Tibial nerve (tissue), 4 donors: ENCODE measurements at regions not wholly inside any gene's neighbourhood (a gene's known extent, or its start where the extent isn't known, plus 50 kb on each side); places are given as distances from the start of the nearest gene placed in this dataset.
"Not testable (repeated sequence)": the region's sequence is repeated elsewhere in the genome, so short reads cannot be mapped to it uniquely, and the experiment has no call there.

ENCODE experiments used
- DNase-seq, 2 donors: peaks; one replicate each; pipeline ENCODE4 v3.0.0-alpha.2; 2019; ENCODE audit warnings: low spot score in 2 of 2
- H3K27ac ChIP-seq, 4 donors: fragments of 200-600 bp; sonication (generic) in 3 of 4; one replicate each; pipeline ENCODE4 v1.5.1; 2017 to 2019; ENCODE audit warnings: mild to moderate bottlenecking in 1 of 4
- H3K27me3 ChIP-seq, 2 donors: fragments of 200-600 bp; sonication (generic) in 1 of 2; one replicate each; pipeline versions ENCODE4 v1.5.1 to v1.6.0; 2017 to 2019
- H3K36me3 ChIP-seq, 3 donors: fragments of 200-600 bp; sonication (generic); one replicate each; pipeline ENCODE4 v1.5.1; 2018 to 2019
- H3K4me1 ChIP-seq, 4 donors: fragments of 200-600 bp; sonication (generic) in 3 of 4; one replicate each; pipeline ENCODE4 v1.5.1; 2017 to 2019
- H3K4me3 ChIP-seq, 4 donors: fragments of 200-600 bp; sonication (generic) in 3 of 4; one replicate each; pipeline ENCODE4 v1.5.1; 2017 to 2019; ENCODE audit warnings: mild to moderate bottlenecking in 1 of 4, moderate library complexity in 1 of 4
- H3K9me3 ChIP-seq, 4 donors: fragments of 200-600 bp; sonication (generic) in 3 of 4; one replicate each; pipeline ENCODE4 v1.5.1; 2017 to 2019
- EP300 ChIP-seq, 2 donors: sonication (generic); formaldehyde crosslinking; IDR thresholded peaks; one replicate each; pipeline ENCODE4 v1.6.1; 2017; ENCODE audit warnings: antibody characterized with exemption in 2 of 2, mild to moderate bottlenecking in 1 of 2
- POLR2A ChIP-seq, 2 donors: fragments of 450-650 bp; IDR thresholded peaks; one replicate each; pipeline ENCODE4 v1.6.1; 2017; ENCODE audit warnings: antibody characterized with exemption in 2 of 2, mild to moderate bottlenecking in 2 of 2, moderate library complexity in 2 of 2
- WGBS, 2 donors: methylation state at CpG; one replicate each; pipeline ENCODE4 v1.1.5; 2018; 5-methylcytosine and 5-hydroxymethylcytosine counted together
- TF ChIP-seq, protein P1 (sequence below), 5 experiments: fragments of 200-600 bp in 3 of 5; fragments of 450-650 bp in 2 of 5; sonication (generic) in 3 of 5; IDR thresholded peaks; one replicate each; pipeline ENCODE4 v1.5.1; 2016 to 2019; ENCODE audit warnings: antibody characterized with exemption in 5 of 5, mild to moderate bottlenecking in 3 of 5, moderate library complexity in 2 of 5

- Histone ChIP-seq H3K9me3 (peaks cover 0 to 5% (median 0%) of the 10 kb centered on the region in 4 donors), H3K27ac (no peak overlapping the region)
- WGBS, 2 donors = 89 to 91% methylated on average over 5 of the region's 5 CpGs
These were observed 136.6 kb upstream of the SVIL start for GRCh38 chr10:29771376-29771775.

DNA sequence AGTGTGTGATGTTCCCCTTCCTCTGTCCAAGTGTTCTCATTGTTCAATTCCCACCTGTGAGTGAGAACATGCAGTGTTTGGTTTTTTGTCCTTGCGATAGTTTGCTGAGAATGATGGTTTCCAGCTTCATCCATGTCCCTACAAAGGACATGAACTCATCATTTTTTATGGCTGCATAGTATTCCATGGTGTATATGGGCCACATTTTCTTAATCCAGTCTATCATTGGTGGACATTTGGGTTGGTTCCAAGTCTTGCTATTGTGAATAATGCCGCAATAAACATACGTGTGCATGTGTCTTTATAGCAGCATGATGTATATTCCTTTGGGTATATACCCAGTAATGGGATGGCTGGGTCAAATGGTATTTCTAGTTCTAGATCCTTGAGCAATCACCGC is 134.5 kb upstream of the SVIL start:
- not testable (repeated sequence) for H3K4me3 ChIP-seq, H3K27ac ChIP-seq, DNase-seq, H3K9me3 ChIP-seq, H3K4me1 ChIP-seq, H3K27me3 ChIP-seq, H3K36me3 ChIP-seq
- 98% methylated on average over 3 to 4 of the region's 4 CpGs for WGBS, 2 donors

More at GRCh38 chr10:29771376-29771775, 136.6 kb upstream of the SVIL start:
- TF ChIP-seq, protein P1, sequence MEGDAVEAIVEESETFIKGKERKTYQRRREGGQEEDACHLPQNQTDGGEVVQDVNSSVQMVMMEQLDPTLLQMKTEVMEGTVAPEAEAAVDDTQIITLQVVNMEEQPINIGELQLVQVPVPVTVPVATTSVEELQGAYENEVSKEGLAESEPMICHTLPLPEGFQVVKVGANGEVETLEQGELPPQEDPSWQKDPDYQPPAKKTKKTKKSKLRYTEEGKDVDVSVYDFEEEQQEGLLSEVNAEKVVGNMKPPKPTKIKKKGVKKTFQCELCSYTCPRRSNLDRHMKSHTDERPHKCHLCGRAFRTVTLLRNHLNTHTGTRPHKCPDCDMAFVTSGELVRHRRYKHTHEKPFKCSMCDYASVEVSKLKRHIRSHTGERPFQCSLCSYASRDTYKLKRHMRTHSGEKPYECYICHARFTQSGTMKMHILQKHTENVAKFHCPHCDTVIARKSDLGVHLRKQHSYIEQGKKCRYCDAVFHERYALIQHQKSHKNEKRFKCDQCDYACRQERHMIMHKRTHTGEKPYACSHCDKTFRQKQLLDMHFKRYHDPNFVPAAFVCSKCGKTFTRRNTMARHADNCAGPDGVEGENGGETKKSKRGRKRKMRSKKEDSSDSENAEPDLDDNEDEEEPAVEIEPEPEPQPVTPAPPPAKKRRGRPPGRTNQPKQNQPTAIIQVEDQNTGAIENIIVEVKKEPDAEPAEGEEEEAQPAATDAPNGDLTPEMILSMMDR (IDR thresholded peaks at IDR 0.05) = no peak
- TF ChIP-seq EP300 (IDR thresholded peaks at IDR 0.05) (no peak), POLR2A (IDR thresholded peaks at IDR 0.05) (no peak)
- Histone ChIP-seq H3K36me3 (no peaks in the 10 kb centered on the region), H3K4me1 (no peaks in the 10 kb centered on the region), H3K27me3 (no peaks in the 10 kb centered on the region), H3K4me3 (no peak overlapping the region)
- no peak for DNase-seq

GRCh38 chr10:29767968-29768367 is 133.2 kb upstream of the SVIL start:
- Histone ChIP-seq H3K27me3 (no peaks in the 10 kb centered on the region), H3K27ac (no peak overlapping the region), H3K9me3 (peaks cover 0 to 5% (median 0%) of the 10 kb centered on the region in 4 donors), H3K4me3 (no peak overlapping the region), H3K36me3 (no peaks in the 10 kb centered on the region), H3K4me1 (no peaks in the 10 kb centered on the region)
- DNase-seq = no peak
- TF ChIP-seq POLR2A (IDR thresholded peaks at IDR 0.05) = no peak
- TF ChIP-seq, protein P1 (IDR thresholded peaks at IDR 0.05) = no peak
- TF ChIP-seq EP300 (IDR thresholded peaks at IDR 0.05) = no peak
- WGBS, 2 donors = 79 to 86% methylated on average over 4 of the region's 4 CpGs

- TF ChIP-seq EP300 (IDR thresholded peaks at IDR 0.05) (no peak), POLR2A (IDR thresholded peaks at IDR 0.05) (no peak)
- TF ChIP-seq, protein P1 (IDR thresholded peaks at IDR 0.05) = no peak
- no peak overlapping the region for H3K27ac ChIP-seq
- no peaks in the 10 kb centered on the region for H3K27me3 ChIP-seq
- DNase-seq = no peak
- no peak overlapping the region for H3K4me3 ChIP-seq
- 79 to 81% methylated on average over 3 of the region's 3 CpGs for WGBS, 2 donors
- no peaks in the 10 kb centered on the region for H3K4me1 ChIP-seq
- H3K9me3 ChIP-seq = no peaks in the 10 kb centered on the region
- no peaks in the 10 kb centered on the region for H3K36me3 ChIP-seq
These were observed 132.0 kb upstream of the SVIL start for GRCh38 chr10:29766753-29767152.

DNA sequence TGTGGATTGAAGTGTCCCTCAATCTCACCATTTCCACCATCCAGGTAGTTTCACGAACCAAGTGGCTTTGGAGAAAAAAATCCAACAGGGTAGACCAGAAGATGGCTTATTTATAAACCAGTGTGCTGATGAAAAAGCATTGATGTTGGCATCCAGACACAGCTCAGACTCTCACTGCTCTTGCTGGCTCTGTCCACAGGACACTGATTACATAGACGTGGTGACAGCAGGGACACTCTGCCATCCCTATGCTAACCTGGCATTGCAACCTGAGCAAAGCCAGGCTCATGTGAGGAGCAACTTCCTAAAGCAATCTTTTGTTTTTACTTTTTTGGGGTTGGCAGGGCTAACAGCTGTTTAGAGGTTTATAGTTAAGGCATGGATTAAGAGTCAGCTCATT is 130.6 kb upstream of the SVIL start:
- 84 to 89% methylated on average over 2 of the region's 2 CpGs for WGBS, 2 donors
- Histone ChIP-seq H3K36me3 (no peaks in the 10 kb centered on the region), H3K27ac (no peak overlapping the region), H3K4me1 (no peaks in the 10 kb centered on the region), H3K4me3 (no peak overlapping the region), H3K27me3 (no peaks in the 10 kb centered on the region), H3K9me3 (no peaks in the 10 kb centered on the region)
- TF ChIP-seq POLR2A (IDR thresholded peaks at IDR 0.05) (no peak), EP300 (IDR thresholded peaks at IDR 0.05) (no peak)
- TF ChIP-seq, protein P1 (IDR thresholded peaks at IDR 0.05) = no peak
- DNase-seq = no peak

- TF ChIP-seq, protein P1 (IDR thresholded peaks at IDR 0.05) = no peak
- TF ChIP-seq POLR2A (IDR thresholded peaks at IDR 0.05) (no peak), EP300 (IDR thresholded peaks at IDR 0.05) (no peak)
- H3K4me3 ChIP-seq = no peak overlapping the region
- 84 to 88% methylated on average over 4 of the region's 4 CpGs for WGBS, 2 donors
- DNase-seq = no peak
- no peaks in the 10 kb centered on the region for H3K27me3 ChIP-seq
- no peak overlapping the region for H3K27ac ChIP-seq
- H3K4me1 ChIP-seq = no peaks in the 10 kb centered on the region
- H3K9me3 ChIP-seq = no peaks in the 10 kb centered on the region
- no peaks in the 10 kb centered on the region for H3K36me3 ChIP-seq
These were observed 128.6 kb upstream of the SVIL start for GRCh38 chr10:29763396-29763795.
